RKO (cell line): ENCODE measurements at regions not wholly inside any gene's neighbourhood (a gene's known extent, or its start where the extent isn't known, plus 50 kb on each side); places are given as distances from the start of the nearest gene placed in this dataset.
A peak's percentile ranks its signal among the peaks of the same experiment; 100 is the strongest.

ENCODE experiments used
- DNase-seq: peaks from one replicate; pipeline ENCODE4 v3.0.0-alpha.2; 2016; ENCODE audit warnings: low spot score

GRCh38 chr2:153101187-153101586, 377.4 kb downstream of the RPRM start:
- no peak for DNase-seq

GRCh38 chr2:153100151-153100550, 378.4 kb downstream of the RPRM start:
- no peak for DNase-seq

DNA sequence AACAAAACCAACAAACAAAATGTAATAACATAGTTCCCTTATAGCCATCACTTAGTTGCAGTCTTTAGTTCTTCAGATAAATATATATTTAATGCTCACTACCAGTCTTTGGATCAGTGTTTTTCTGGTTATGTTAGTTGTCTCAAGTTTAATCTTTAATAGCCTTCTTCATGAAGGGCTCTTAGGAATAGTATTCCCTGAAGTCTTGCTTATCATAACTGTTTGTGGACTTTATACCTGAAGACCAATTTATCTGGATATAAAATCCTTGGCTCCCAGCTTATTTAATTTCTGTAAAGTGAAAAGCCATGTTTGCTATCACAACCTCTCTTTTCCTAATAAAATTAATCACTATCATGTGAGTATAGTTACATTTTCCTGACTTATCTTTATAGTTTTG, 379.7 kb downstream of the ARL6IP6 start:
- no peak for DNase-seq

- DNase-seq: no peak
Measured at GRCh38 chr2:153096272-153096671, 377.9 kb downstream of the ARL6IP6 start.

DNA sequence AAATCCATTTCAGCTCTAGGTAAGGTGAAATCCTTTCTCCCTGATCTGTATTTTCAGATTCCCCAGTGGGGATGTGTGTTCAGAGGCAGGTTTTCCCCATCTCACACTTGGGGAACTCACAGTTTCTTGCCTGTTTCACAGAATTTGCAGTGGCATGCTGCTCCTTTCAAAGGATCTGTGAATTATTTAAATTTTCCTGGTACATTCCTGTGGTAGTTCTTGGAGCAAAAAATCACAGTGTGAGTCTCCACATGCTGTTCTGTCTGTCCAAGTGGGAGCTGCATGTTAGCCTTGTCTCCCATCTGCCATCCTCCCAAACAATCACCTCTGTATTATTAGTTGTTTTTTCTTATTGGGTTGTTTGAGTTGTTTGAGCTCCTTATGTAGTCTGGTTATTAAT, 372.9 kb downstream of the ARL6IP6 start:
- DNase-seq: no peak

- DNase-seq: no peak
Measured at GRCh38 chr2:153079315-153079714, 360.9 kb downstream of the ARL6IP6 start.

DNA sequence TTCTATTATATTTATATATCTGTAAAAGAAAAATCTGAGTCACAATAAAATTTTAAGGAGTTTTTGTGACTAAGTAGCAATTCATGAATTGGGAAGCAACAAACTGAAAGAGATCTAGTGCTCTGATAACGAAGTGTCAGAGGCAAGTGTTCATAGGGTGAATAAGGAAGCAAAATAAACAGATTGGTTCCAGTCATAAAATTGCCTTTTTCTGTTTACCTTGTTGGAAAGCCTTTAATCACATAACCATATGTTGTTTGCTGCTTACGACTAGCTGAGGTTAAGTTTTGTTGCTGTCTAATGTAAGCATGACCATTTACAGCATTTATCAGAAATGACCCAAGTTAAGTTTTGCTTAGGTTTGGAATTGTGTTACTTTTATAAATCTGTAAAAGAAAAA, 358.9 kb downstream of the ARL6IP6 start:
- no peak for DNase-seq

DNA sequence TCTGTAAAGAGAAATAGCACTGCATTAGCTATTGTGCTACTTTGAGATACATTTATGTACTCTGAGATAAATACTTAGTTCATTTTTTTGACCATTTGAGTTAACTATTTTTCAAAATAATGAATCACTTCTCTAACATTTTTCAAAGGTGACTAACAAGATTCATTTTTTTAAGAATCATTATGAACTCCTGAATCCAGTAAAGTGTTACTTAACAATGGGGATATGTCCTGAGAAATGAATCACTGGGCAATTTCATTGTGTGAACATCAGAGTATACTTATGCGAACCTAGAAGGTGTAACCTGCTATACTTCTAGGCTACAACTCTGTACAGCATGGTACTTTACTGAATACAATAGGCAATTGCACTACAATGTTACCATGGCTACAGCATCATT, 355.8 kb downstream of the ARL6IP6 start:
- DNase-seq: peak; percentile 18

GRCh38 chr2:153072813-153073212, 354.4 kb downstream of the ARL6IP6 start:
- no peak for DNase-seq

DNA sequence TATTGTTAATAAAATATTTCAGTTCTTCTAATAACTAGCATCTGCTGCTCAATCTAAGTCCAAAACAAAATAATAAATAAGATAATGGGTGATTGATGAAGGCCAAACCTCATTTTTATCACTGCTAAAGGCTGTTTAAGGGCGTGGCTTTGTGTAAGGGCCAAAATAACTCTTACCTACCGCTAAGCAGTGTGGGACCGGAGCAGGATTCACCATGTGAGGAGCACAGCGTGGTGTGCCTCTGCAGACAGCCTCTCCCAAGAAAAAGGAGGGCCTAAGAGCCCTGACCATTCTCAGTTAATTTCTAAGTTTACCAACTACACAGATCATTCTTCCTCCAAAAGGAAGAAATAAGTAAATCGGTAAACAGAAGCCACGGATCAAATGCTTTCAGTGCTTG, 353.7 kb downstream of the ARL6IP6 start:
- no peak for DNase-seq

GRCh38 chr2:153071090-153071489, 352.7 kb downstream of the ARL6IP6 start:
- no peak for DNase-seq

- DNase-seq: no peak
Measured at GRCh38 chr2:153068915-153069314, 350.5 kb downstream of the ARL6IP6 start.

DNA sequence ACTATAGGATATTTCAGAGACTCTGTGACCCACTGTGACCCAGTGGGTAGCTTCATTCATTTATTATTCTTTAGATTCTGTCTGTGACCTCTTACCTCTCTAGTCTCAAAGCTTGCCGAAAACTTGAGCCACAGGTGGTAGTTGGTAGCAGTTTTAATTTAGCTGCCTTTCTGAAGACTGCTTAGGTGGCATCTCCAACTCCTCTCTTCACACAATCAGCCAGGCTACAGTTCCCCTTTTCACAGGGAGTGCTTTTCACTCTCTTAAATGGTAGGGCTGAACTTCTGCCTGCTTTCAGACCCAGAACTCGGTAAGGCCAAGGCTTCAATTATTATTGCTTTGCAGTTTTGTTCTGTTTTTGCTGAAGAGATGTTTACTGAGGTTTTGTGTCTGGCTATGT, 349.6 kb downstream of the ARL6IP6 start:
- DNase-seq: no peak

DNA sequence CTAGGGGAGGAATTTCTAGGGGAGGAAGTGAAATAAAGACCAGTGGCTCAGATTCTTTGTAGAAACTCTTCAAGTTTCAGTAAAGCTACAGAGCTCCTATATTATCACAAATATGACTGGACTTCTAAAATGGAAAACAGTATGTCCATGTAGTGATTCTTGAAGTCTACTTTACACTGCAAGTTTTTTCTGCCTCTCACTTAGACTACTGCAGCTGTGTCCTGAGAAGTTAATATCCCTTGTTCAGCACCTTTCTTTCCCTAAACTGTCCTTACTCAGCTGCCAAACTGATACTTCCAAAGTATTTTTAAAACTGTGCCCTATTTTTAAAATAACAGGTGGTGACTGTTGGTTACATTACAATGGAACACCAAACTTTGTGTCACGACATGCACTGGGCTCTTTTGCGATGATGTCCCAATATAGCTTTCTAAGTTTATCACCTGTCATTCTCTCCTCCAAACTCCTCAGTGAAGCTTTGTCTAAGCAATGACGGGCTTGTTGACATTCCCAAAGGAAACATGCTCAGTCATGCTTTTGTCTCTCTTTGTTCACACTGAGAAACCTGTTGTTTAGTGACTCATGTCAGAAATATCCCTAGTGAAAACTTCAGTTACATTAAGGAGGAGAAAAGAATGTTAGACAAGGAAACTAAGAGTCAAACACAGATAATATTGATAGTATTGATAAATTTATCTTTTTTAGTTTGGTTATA, 341.1 kb downstream of the ARL6IP6 start:
- DNase-seq: peak; percentile 26

- DNase-seq: no peak
Measured at GRCh38 chr2:153057743-153058142, 339.3 kb downstream of the ARL6IP6 start.

- no peak for DNase-seq
Measured at GRCh38 chr2:153055182-153055581, 336.8 kb downstream of the ARL6IP6 start.

DNA sequence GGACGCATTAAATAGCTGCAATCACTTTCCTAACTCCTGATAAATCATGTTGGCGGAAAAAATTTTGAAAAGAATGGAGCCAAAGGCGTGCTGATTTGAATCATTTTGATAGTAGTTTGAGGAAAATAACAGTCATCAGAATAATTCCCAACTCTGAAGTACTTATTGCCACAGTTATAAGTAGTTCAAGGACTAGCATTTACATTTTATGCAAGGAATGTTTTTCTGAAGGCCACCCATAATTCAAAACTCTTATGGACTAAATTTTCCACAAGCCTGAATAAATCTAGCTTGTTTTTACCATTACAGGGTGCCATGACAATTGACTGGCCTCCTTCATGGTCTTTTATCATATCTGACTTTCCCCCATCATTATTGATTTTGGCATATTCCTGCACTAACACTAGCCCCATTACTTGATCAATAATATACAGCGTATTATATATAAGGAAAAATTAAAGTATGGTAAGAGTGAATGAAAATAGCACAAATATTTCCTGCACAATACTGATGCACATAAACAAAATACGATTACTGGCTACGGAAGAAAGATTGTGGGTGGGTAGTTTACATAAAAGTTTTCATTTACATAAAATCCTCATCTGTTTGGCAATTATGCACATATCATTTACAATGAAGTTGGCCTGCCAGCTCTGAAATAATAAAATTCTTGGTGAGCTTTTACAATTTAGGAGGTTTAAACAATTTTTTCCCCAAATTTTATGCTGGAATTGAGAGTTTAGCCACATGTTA, 334.6 kb downstream of the ARL6IP6 start:
- DNase-seq: no peak

DNA sequence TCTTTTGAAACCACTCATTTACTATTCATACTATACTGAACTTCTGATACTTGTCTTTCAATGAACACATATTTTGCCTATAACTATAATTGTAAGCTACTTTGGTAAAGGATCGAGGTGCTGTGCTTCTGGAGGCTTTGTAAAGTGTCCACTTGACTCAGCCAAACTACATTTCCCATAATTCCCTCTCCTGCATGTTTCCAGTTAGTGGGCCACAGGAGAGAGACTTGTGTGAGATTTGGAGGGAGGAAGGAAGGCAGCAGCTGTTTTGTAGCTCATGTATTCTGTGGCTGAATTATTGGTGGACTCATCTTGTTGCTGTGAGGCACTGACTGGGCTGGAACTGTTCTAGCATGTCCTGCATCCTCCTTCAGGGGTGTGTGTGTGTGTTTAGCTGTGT, 328.8 kb downstream of the ARL6IP6 start:
- no peak for DNase-seq

DNA sequence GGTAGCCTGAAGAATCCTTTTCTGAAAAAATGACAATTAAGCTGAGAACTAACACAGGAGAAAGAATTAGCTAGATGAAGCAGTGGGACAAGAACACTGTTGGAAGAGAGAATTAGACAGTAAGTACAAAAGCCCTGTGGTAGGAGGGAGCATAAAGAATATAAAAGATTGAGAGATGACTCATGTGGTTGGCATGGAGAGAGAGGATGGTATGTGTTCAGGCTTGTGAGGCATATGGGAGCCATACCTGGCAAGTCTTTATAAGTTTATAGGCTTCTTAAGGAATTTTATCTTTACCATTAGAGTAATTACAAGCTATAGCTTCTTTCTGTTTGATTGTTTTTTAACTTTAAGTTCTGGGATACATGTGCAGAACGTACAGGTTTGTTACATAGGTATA, 325.0 kb downstream of the ARL6IP6 start:
- DNase-seq: no peak

GRCh38 chr2:153028626-153029025, 310.2 kb downstream of the ARL6IP6 start:
- no peak for DNase-seq

GRCh38 chr2:153027533-153027932, 309.1 kb downstream of the ARL6IP6 start:
- no peak for DNase-seq

GRCh38 chr2:153020201-153020600, 301.8 kb downstream of the ARL6IP6 start:
- no peak for DNase-seq

DNA sequence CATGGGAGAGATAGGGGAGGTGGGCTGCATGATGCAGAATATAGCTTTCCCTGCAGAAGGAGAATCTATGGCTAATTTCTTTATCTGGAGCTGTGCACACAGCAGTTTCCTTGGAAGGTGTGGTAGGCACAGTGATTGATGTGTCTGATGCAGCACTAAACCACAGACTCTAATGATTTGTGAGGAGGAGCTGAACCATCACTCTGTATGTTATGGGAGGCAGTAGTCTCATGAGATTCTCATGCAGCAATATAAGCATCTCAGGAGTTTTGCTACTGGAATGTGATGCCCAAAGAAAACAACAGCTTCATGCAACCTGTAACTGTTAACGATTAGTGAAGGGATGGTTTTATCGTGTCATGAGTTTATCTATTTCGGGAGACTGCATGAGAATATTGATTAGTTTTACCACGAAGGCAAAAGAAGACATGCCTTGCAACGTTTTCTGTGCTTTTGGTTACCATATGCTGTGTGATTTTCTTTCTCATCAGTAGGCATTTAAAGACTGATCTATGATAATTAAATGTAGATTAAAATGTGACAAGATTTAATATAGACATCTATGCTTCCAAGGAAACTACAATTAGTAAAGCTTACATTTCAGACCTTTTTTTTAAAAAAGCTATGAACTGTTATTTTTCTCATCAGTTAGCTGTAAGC, 286.8 kb downstream of the ARL6IP6 start:
- DNase-seq: no peak
